NOMO-1 treated with DMSO at 0.1 percent for 48 hours (cell line): ENCODE measurements at regions not wholly inside any gene's neighbourhood (a gene's known extent, or its start where the extent isn't known, plus 50 kb on each side); places are given as distances from the start of the nearest gene placed in this dataset.

ENCODE experiments used
- DNase-seq: peaks from one replicate; lab custom pipeline; 2025; ENCODE audit not compliant: unreplicated experiment; lab: John Stamatoyannopoulos, UW

- no peak for DNase-seq
Observed at GRCh38 chr14:99101855-99102461, 170.0 kb downstream of the BCL11B start.

GRCh38 chr14:99116741-99117295, 155.2 kb downstream of the BCL11B start:
- no peak for DNase-seq

- no peak for DNase-seq
Observed at GRCh38 chr14:99117671-99118045, 154.3 kb downstream of the BCL11B start.

GRCh38 chr14:99118046-99118721, 153.8 kb downstream of the BCL11B start:
- no peak for DNase-seq

- DNase-seq = no peak
Observed at GRCh38 chr14:99118946-99119345, 153.1 kb downstream of the BCL11B start.
